HG02884 (cell line): ENCODE measurements at regions not wholly inside any gene's neighbourhood (a gene's known extent, or its start where the extent isn't known, plus 50 kb on each side); places are given as distances from the start of the nearest gene placed in this dataset.
"Not testable (repeated sequence)": the region's sequence is repeated elsewhere in the genome, so short reads cannot be mapped to it uniquely, and the experiment has no call there.

Experiments
- ATAC-seq: cut with Tn5 transposase; IDR thresholded peaks from one replicate; pipeline ENCODE4 v1.9.1; 2021; ENCODE audit warnings: mild to moderate bottlenecking, moderate library complexity; ENCODE audit not compliant: unreplicated experiment

- ATAC-seq, result no peak
These were observed 1271.0 kb downstream of the BRINP3 start for GRCh38 chr1:189206617-189207016.

DNA sequence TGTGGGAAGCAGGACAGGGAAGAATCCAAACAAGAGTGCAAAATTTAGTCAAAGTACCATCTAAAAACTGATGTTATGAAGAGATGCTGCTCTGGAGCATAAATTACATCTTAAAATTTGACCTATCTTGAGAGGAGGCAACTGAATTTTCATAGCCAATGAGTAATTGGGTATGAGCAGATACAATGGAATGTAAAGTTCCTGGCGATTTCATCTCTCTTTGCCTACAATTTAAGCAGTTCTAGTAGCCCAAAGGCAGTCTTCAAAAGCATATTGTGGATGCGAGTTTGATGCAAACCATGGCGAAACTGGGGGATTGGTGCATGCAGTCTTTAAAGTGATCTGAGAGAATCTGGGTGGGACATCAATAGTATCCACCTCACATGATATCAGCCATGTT, 1265.9 kb downstream of the BRINP3 start:
- no peak for ATAC-seq

DNA sequence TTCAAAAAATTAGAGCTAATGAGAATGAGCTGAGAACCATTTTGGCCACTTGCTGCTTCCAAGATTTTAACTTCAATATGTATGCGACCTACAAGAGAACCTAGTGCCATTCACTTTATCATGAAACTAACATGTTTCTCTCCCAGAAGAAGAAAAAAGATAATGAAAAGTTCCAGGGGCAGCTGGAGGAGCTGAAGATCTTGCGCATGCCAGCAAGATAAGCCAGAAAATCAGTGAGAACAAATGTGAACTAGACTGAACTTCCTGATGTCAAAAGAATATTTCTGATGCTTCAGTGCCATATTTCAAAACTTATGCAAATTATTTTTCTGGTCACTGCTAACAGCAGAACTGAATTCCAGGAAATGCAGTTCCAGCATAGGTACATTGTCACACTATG, 1265.1 kb downstream of the BRINP3 start:
- ATAC-seq, result no peak

- no peak for ATAC-seq
These were observed 1260.8 kb downstream of the BRINP3 start for GRCh38 chr1:189216886-189217285.

DNA sequence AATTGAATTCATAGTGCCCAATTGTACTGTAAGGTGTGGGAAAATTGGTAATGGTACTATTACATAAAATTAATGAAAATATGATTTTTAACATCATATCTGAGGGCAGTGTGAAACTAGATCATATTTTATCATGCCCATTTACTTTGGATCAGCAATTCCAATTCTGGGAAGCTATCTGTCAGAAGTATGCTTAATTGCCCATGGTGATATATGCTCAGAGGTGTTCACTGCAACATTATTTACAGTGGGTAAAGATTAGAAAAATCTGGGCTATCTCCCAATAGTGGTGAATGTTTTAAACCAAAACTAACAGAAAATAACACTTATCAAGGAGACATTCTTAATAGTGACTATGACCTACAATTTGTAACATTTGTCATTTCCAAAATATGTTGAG, 1260.0 kb downstream of the BRINP3 start:
- no peak for ATAC-seq

DNA sequence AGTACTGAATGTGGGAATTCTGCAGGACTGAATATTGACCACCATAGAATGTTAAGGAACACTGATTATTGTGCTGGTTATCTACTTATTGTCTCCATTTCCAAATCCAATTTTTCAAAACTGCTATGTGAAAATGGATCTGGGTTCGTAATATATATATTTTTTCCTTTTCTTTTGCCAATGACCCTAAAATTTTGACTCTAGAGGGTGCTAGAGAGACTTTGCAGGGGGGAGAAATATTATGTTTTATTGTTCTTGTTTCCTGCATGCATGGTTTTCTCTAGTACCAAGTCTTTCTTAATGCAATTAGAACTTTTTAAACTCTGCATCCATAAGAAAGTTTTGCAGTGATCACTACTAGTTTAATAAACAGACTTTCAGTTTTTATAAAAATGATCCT, 1256.9 kb downstream of the BRINP3 start:
- ATAC-seq, result no peak

GRCh38 chr1:189225794-189226145, 1251.9 kb downstream of the BRINP3 start:
- not testable (repeated sequence) for ATAC-seq

DNA sequence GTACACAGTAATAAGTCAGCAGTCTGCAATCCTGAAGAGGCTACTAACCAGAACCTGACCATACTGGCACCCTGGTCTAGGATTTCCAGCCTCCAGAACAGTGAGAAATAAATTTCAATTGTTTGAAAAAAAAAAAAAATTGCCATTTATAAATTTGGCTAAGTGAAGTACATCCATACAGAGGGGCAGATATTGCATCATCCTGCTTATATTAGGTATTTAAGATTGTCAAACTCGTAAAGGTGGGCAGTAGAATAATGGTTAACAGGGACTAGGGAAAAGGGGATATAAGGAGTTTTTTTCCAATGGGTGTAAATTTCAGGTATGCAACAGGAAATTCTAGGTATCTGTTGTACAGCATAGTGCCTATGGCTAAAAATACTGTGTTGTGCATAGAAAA, 1250.9 kb downstream of the BRINP3 start:
- no peak for ATAC-seq

DNA sequence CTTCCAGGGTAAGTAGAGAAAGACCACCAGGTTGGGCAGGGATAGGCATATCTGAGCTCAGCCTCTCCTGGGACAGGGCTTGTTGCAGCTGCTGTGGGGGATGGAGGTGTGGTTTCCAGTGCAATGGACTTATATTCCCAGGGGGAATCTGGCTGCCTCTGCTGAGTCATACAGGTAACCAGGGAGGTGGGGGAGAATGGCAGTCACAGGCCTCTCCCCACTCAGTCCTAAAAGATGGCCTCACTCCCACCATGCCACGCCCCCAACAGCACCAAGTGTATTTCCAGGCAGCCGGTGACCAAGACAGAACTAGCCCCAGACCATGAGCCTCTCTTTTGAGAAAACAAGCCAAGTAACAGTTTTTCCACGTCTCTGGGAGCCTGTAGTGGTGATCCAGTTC, 1240.7 kb downstream of the BRINP3 start:
- ATAC-seq, result no peak

- no peak for ATAC-seq
These were observed 1223.9 kb downstream of the BRINP3 start for GRCh38 chr1:189253601-189254350.

GRCh38 chr1:189261128-189261527, 1216.5 kb downstream of the BRINP3 start:
- not testable (repeated sequence) for ATAC-seq

DNA sequence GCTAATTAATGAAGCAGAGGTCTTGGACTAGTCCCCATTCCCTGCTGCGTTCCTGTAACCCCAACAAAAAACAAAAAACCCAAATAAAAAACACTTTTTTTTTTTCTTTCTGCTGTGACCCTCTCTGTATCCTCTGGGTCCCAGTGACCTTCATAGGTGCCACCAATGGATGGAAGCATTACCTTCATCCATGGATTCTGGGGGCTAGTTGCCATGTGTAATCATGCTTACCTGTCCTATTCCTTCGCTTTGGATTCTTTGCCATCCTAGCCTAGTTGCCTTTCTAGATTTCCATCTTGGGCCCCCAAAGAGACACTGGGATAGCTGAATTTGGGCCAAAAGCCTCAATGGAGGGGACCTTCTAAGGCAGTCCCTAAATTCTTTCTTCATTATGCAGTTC, 1208.7 kb downstream of the BRINP3 start:
- ATAC-seq, result no peak

- ATAC-seq, result no peak
These were observed 1203.4 kb downstream of the BRINP3 start for GRCh38 chr1:189274267-189274666.

DNA sequence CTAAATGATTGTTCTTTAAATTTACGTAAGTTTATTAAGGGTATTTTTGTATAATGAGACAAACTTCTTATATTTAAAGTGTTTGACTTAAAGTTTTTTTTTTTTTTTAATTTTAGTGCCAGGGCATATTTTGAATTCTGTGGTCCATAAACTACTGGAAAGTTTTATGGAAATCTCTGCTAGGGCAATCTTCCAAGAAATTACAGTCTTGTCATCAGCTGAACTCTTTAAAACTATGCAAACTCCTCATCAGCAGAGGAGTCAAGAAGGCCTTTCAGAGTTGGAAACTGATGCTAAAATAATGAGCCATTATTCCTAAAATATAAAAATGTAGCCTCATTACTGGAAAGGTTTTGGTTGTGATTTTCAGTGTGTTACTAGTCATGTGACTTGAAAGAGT, 1201.9 kb downstream of the BRINP3 start:
- no peak for ATAC-seq

DNA sequence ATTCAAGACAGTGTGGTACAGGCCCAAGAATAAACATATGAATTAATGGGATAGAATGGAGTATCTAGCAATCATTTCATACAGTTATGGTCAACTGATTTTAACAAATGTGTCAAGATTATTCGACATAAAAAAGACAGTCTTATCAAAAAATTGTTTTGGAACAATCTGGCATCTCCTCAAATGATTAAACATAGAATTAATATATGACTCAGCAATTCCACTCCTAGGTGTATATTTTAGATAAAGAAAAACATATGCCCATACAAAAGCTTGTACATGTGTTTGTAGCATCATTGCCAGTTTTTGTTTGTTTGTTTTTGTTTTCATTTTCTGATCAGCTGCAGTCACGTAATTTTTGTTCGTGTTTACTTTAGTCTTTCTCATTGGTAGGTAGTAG, 1188.3 kb downstream of the BRINP3 start:
- no peak for ATAC-seq

DNA sequence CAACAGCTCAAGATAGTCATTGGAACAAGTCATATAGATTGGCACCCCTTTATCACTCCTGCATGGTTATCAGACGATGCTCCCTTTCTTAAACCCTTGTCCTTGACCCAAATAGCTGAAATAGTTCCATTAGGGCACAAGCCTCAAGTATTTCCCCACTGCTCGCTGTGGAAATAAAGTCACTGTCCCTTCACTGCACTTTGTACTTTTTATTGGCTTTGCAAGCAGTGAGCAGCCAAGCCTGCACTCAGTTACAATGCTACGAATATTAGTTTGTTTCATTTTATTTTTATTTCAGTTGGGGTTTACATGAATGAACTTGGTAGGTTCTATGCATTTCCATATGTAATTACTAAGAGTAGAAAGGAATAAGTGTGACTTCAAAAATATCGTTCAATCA, 1176.4 kb downstream of the BRINP3 start:
- no peak for ATAC-seq

DNA sequence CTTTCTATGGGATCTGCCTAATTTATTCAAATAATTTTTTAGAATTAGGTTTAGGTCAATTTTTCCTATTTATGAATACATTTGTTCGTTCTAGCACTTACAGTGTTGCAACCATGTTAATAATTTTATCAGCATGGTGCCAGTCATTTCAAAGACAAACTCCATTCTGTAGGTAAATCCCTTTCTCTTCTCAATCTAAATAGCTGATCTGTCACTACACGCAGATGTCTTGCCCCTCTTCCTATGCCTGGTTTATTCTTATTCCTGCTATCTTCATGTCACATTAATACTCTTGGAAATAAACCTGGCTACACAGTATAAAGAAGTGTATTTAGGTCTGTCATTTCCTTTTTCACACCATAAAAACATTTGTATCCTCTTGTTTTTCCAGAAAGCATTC, 1172.4 kb downstream of the BRINP3 start:
- no peak for ATAC-seq

DNA sequence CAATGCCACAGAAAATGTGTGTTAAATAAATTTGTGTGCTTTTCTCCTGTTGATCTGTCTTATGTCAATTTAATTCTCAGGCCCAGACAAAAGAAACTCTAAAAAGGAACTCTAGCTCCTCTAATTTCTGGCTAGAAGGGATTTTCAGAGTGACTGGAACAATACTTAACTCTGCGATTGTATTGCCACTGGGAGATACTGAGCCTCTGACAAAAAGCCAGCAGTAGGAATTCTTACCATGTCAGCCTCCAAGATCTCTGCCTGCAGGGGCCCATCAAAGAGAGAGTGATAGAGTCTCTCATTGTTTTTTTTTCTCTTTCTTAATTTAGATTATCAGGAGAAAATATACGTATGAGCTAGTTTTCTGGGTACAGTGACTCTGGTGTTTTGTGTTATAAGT, 1165.7 kb downstream of the BRINP3 start:
- ATAC-seq, result no peak

DNA sequence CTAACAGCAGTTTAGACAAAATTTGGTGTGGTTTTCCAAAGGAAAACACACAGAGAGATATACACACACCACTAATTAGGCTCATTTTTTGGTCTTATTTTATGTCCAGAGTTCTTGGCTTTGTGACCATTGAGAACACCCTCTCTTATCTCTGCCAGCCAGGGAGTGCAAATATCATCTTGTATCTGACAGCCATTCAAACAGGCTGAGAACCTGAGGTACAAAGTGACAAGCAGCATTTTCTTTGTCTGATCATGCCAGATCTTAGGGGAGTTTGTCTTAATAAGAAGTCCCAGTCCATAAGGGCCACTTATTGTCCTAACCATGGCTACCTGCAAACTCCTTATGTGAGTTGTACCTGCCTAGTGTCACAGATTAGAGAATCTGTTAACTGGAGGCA, 1165.2 kb downstream of the BRINP3 start:
- no peak for ATAC-seq

- ATAC-seq, result no peak
These were observed 1164.2 kb downstream of the BRINP3 start for GRCh38 chr1:189313488-189313887.

DNA sequence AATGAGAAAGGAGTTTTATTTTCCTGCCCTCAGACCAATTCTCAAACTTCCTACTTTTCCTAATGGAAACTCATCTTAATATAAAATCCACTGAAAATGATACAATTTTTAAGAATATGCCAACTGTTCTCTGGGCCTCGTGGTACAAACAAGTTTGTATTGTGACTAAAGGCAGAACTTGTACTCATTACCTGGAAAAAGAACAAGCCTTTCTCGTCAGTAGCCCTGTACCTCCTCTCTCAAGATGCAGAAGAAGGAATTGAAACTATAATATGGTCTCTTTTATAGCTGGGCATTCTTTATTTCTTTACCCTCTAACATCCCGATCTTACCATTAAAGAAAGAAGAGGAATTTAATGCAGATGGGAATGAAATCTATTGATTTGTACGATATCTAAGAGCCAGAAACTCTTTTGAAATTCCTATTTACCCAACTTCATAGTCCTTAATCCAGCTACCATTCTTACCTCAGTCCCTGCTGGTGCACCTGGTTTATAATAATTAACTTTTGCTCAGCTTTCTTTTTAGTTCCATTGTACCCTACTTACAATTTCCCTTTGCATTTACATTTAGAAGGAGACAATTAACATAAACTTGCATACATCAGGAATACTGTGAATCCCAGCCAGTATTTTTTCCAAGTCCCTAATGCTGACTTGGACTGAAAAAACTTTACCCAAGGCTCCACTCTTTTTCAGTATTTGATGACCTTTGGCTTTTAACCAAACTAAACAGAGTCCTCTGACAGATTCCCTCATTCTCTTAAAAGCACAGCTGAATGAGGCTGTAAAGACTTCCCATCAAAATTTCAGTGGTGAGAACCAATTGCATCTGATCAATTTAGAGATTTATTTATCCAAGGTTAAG, 1162.4 kb downstream of the BRINP3 start:
- ATAC-seq, result no peak

GRCh38 chr1:189323091-189323490, 1154.6 kb downstream of the BRINP3 start:
- ATAC-seq, result no peak
